K562 (cell line): ENCODE measurements at regions not wholly inside any gene's neighbourhood (a gene's known extent, or its start where the extent isn't known, plus 50 kb on each side); places are given as distances from the start of the nearest gene placed in this dataset.

Experiments used
- BCL6 ChIP-seq: fragments of 250-450 bp; sonication (Bioruptor Pico); IDR thresholded peaks from 2 replicates; pipeline ENCODE4 v1.4.0; 2020
- CTCF ChIP-seq, 3 experiments: IDR thresholded peaks in 2 of 3; conservative IDR thresholded peaks in 1 of 3; 2 replicates each; pipeline ENCODE4 v1.5.1; 2011 to 2012; ENCODE audit warnings: low read length in 3 of 3, mild to moderate bottlenecking in 3 of 3, control low read depth in 2 of 3, improper control_type of control experiment in 1 of 3, inconsistent platforms in 1 of 3, low read depth in 1 of 3, mixed read lengths in 1 of 3, moderate library complexity in 1 of 3; ENCODE audit not compliant: insufficient read depth in 2 of 3
- EP300 ChIP-seq: IDR thresholded peaks from 2 replicates; pipeline ENCODE4 v1.6.1; 2012; ENCODE audit warnings: low read length, improper control_type of control experiment
- FOXA1 ChIP-seq: fragments of 450-650 bp; IDR thresholded peaks from 2 replicates; pipeline ENCODE4 v1.6.1; 2016; ENCODE audit warnings: mild to moderate bottlenecking, borderline replicate concordance
- PHF21A ChIP-seq: fragments of 450-650 bp; IDR thresholded peaks from 2 replicates; pipeline ENCODE4 v1.6.1; 2017; ENCODE audit warnings: low read depth, borderline replicate concordance
- ZNF232 ChIP-seq: sonication (generic); formaldehyde crosslinking; IDR thresholded peaks from 2 replicates; pipeline ENCODE4 v1.8.0; 2022; ENCODE audit warnings: mild to moderate bottlenecking, missing genetic modification reagents

- no peak for TF ChIP-seq FOXA1
- TF ChIP-seq BCL6 (CRISPR knock-in tag), result no peak
- TF ChIP-seq EP300, result no peak
- TF ChIP-seq ZNF232 (CRISPR knock-in tag), result no peak
- TF ChIP-seq CTCF (IDR thresholded peaks at IDR 0.05 in 2 of 3, conservative IDR thresholded peaks at IDR 0.05 in 1 of 3; ENCODE audit: insufficient read depth in 2 of 3, low read depth in 1 of 3, low read length in 3 of 3), result peak; percentile 53 to 57 (median 54)
- TF ChIP-seq PHF21A, result no peak
Observed at GRCh38 chr7:142375710-142376313, 118.0 kb upstream of the PRSS58 start.
